GM23338 (cell line): ENCODE measurements at regions not wholly inside any gene's neighbourhood (a gene's known extent, or its start where the extent isn't known, plus 50 kb on each side); places are given as distances from the start of the nearest gene placed in this dataset.

Experiments used
- ATAC-seq: fragments of 200-7000 bp; cut with Tn5 transposase; 3 replicates; pipeline ENCODE4 v1.9.1; 2020
- DNase-seq: peaks from one replicate; pipeline ENCODE4 v3.0.0-alpha.2; 2015; ENCODE audit warnings: low spot score
- H2AFZ ChIP-seq: fragments of 200-600 bp; sonication (generic); 2 replicates; pipeline ENCODE4 v1.8.0; 2016; ENCODE audit warnings: antibody characterized with exemption, mild to moderate bottlenecking, moderate library complexity
- H3F3A ChIP-seq: fragments of 200-600 bp; sonication (generic); replicated peaks from 2 replicates; pipeline ENCODE4 v1.8.0; 2017; ENCODE audit warnings: antibody characterized with exemption, mixed run types, low read depth
- H3K27ac ChIP-seq: fragments of 200-600 bp; sonication (generic); 2 replicates; pipeline ENCODE4 v1.6.1; 2016; ENCODE audit warnings: low read depth
- H3K27me3 ChIP-seq: fragments of 200-600 bp; sonication (generic); 2 replicates; pipeline ENCODE4 v1.8.0; 2016; ENCODE audit warnings: mild to moderate bottlenecking, mixed run types, moderate library complexity; ENCODE audit not compliant: insufficient read depth
- H3K36me3 ChIP-seq: fragments of 200-600 bp; sonication (generic); 2 replicates; pipeline ENCODE4 v1.8.0; 2016; ENCODE audit warnings: mild to moderate bottlenecking; ENCODE audit not compliant: insufficient read depth
- H3K4me1 ChIP-seq: fragments of 200-600 bp; sonication (generic); 2 replicates; pipeline ENCODE4 v1.8.0; 2016; ENCODE audit warnings: mild to moderate bottlenecking, moderate library complexity; ENCODE audit not compliant: insufficient read depth
- H3K4me2 ChIP-seq: fragments of 200-600 bp; sonication (generic); 2 replicates; pipeline ENCODE4 v1.7.1; 2017; ENCODE audit warnings: mixed run types
- H3K4me3 ChIP-seq: fragments of 200-600 bp; sonication (generic); 2 replicates; pipeline ENCODE4 v1.6.1; 2016; ENCODE audit warnings: mixed run types
- H3K79me2 ChIP-seq: fragments of 200-600 bp; sonication (generic); replicated peaks from 2 replicates; pipeline ENCODE4 v1.8.0; 2017; ENCODE audit warnings: mild to moderate bottlenecking; ENCODE audit not compliant: insufficient read depth
- H3K9me2 ChIP-seq: fragments of 200-600 bp; sonication (generic); 2 replicates; pipeline ENCODE4 v1.8.0; 2017; ENCODE audit not compliant: insufficient read depth
- H4K20me1 ChIP-seq: fragments of 200-600 bp; sonication (generic); replicated peaks from 2 replicates; pipeline ENCODE4 v1.8.0; 2017; ENCODE audit warnings: mild to moderate bottlenecking; ENCODE audit not compliant: insufficient read depth
- H3K27ac Mint-ChIP-seq: 2 replicates; pipeline ENCODE4 v1.8.0; 2020; ENCODE audit warnings: inconsistent platforms, mild to moderate bottlenecking, moderate library complexity, mixed read lengths
- H3K27me3 Mint-ChIP-seq: 3 replicates; pipeline ENCODE4 v1.8.0; 2022; ENCODE audit warnings: low read depth, mild to moderate bottlenecking, moderate library complexity, mixed read lengths, inconsistent platforms; ENCODE audit not compliant: insufficient read depth, poor library complexity
- H3K36me3 Mint-ChIP-seq: 3 replicates; pipeline ENCODE4 v1.8.0; 2021; ENCODE audit warnings: low read depth, mild to moderate bottlenecking, inconsistent platforms, moderate library complexity, mixed read lengths
- H3K4me1 Mint-ChIP-seq: 3 replicates; pipeline ENCODE4 v1.8.0; 2020; ENCODE audit warnings: mild to moderate bottlenecking, inconsistent platforms, mixed read lengths
- H3K4me3 Mint-ChIP-seq: 3 replicates; pipeline ENCODE4 v1.8.0; 2021; ENCODE audit warnings: moderate library complexity, mild to moderate bottlenecking, inconsistent platforms, mixed read lengths
- H3K9me3 Mint-ChIP-seq: 3 replicates; pipeline ENCODE4 v1.8.0; 2020; ENCODE audit warnings: moderate library complexity, mild to moderate bottlenecking, inconsistent platforms, mixed read lengths
- CREB1 ChIP-seq: fragments of 250-450 bp; sonication (Bioruptor Pico); IDR thresholded peaks from 2 replicates; pipeline ENCODE4 v1.5.0; 2020; ENCODE audit warnings: low read depth, mild to moderate bottlenecking, moderate library complexity
- CTCF ChIP-seq, 2 experiments: fragments of 200-600 bp in 1 of 2; sonication (generic) in 1 of 2; conservative IDR thresholded peaks; 2 replicates each; pipeline versions ENCODE4 v1.5.1 to v1.6.1; 2016 to 2017; ENCODE audit warnings: antibody characterized with exemption in 2 of 2, low read depth in 2 of 2, mild to moderate bottlenecking in 2 of 2, moderate library complexity in 1 of 2
- ETS1 ChIP-seq: IDR thresholded peaks from 2 replicates; pipeline ENCODE4 v1.6.1; 2016; ENCODE audit warnings: antibody characterized with exemption
- EZH2 ChIP-seq: fragments of 200-600 bp; sonication (generic); IDR thresholded peaks from one replicate; pipeline ENCODE4 v1.8.0; 2017; ENCODE audit warnings: antibody characterized with exemption, mild to moderate bottlenecking, low read depth; ENCODE audit not compliant: unreplicated experiment
- EZH2phosphoT487 ChIP-seq: fragments of 200-600 bp; sonication (generic); IDR thresholded peaks from one replicate; pipeline ENCODE4 v1.8.1; 2018; ENCODE audit warnings: antibody characterized with exemption; ENCODE audit not compliant: unreplicated experiment
- JUNB ChIP-seq: IDR thresholded peaks from one replicate; pipeline ENCODE4 v1.6.1; 2016; ENCODE audit warnings: antibody characterized with exemption; ENCODE audit not compliant: unreplicated experiment
- NANOG ChIP-seq: IDR thresholded peaks from 2 replicates; pipeline ENCODE4 v1.6.1; 2016; ENCODE audit warnings: antibody characterized with exemption, borderline replicate concordance
- POLR2AphosphoS5 ChIP-seq: IDR thresholded peaks from 2 replicates; pipeline ENCODE4 v1.6.1; 2016; ENCODE audit warnings: antibody characterized with exemption, low read depth
- STAT1 ChIP-seq: IDR thresholded peaks from one replicate; pipeline ENCODE4 v1.6.1; 2016; ENCODE audit warnings: antibody characterized with exemption; ENCODE audit not compliant: unreplicated experiment
- ZNF114 ChIP-seq: fragments of 250-450 bp; sonication (Bioruptor Pico); IDR thresholded peaks from 2 replicates; pipeline ENCODE4 v1.5.0; 2020; ENCODE audit warnings: mild to moderate bottlenecking, moderate library complexity
- ZNF462 ChIP-seq: fragments of 250-450 bp; sonication (Bioruptor Pico); IDR thresholded peaks from 2 replicates; pipeline ENCODE4 v1.5.0; 2020; ENCODE audit warnings: mild to moderate bottlenecking, moderate library complexity

GRCh38 chr22:27340047-27340446 is 461.5 kb downstream of the MN1 start:
- Histone ChIP-seq H3K27ac (no peak overlapping the region), H4K20me1 (no peaks in the 10 kb centered on the region), H3K4me2 (no peak overlapping the region), H3K4me3 (no peak overlapping the region), H3K9me2 (no peaks in the 10 kb centered on the region), H3K27me3 (no peaks in the 10 kb centered on the region), H3F3A (no peaks in the 10 kb centered on the region), H3K79me2 (no peaks in the 10 kb centered on the region), H3K4me1 (peaks cover 7% of the 10 kb centered on the region; the same call in 1 of the 2 replicates), H2AFZ (no peak overlapping the region), H3K36me3 (no peaks in the 10 kb centered on the region)
- TF ChIP-seq EZH2 (no peak), CREB1 (CRISPR knock-in tag) (no peak), POLR2AphosphoS5 (no peak), JUNB (no peak), NANOG (no peak), ETS1 (no peak)
- Mint-ChIP-seq H3K27ac (no peak overlapping the region), H3K4me1 (peaks cover 6% of the 10 kb centered on the region; the same call in 2 of the 3 replicates), H3K9me3 (no peaks in the 10 kb centered on the region), H3K27me3 (no peaks in the 10 kb centered on the region), H3K4me3 (no peak overlapping the region), H3K36me3 (no peaks in the 10 kb centered on the region)
- DNase-seq: no peak
- ATAC-seq: no peak

- ATAC-seq (no peak), DNase-seq (no peak)
- Histone ChIP-seq H2AFZ (no peak overlapping the region; the same call in 1 of the 2 replicates), H3K4me3 (no peak overlapping the region), H3K79me2 (no peaks in the 10 kb centered on the region), H3K36me3 (no peaks in the 10 kb centered on the region), H3K27ac (no peak overlapping the region), H4K20me1 (no peaks in the 10 kb centered on the region; the same call in 1 of the 2 replicates), H3F3A (no peaks in the 10 kb centered on the region), H3K9me2 (no peaks in the 10 kb centered on the region), H3K4me2 (no peak overlapping the region), H3K4me1 (0 out of 2 replicates have a peak, but pooled peaks cover under 1% of the 10 kb centered on the region), H3K27me3 (no peaks in the 10 kb centered on the region)
- Mint-ChIP-seq H3K36me3 (no peaks in the 10 kb centered on the region), H3K27me3 (no peaks in the 10 kb centered on the region), H3K4me1 (peaks cover 8% of the 10 kb centered on the region; the same call in 2 of the 3 replicates), H3K4me3 (no peak overlapping the region), H3K9me3 (no peaks in the 10 kb centered on the region; the same call in 2 of the 3 replicates), H3K27ac (no peak overlapping the region)
- TF ChIP-seq NANOG: no peak
- TF ChIP-seq POLR2AphosphoS5: no peak
- no peak for TF ChIP-seq STAT1
- TF ChIP-seq ZNF114: no peak
- TF ChIP-seq JUNB: no peak
- no peak for TF ChIP-seq ZNF462 (CRISPR knock-in tag)
- TF ChIP-seq EZH2phosphoT487: no peak
- no peak for TF ChIP-seq CTCF (conservative IDR thresholded peaks at IDR 0.05; ENCODE audit: low read depth in 2 of 2)
- TF ChIP-seq ETS1: no peak
- no peak for TF ChIP-seq CREB1 (CRISPR knock-in tag)
- TF ChIP-seq EZH2: no peak
Measured at GRCh38 chr22:27344546-27344945, 457.0 kb downstream of the MN1 start.
